ENCODE measurements at regions not wholly inside any gene's neighbourhood (a gene's known extent, or its start where the extent isn't known, plus 50 kb on each side); places are given as distances from the start of the nearest gene placed in this dataset.

- Histone ChIP-seq H3K9ac (ENCODE audit: low read depth in 2 of 2, low read length in 2 of 2) (no peak overlapping the region), H3K27ac (no peak overlapping the region), H3K4me1 (no peaks in the 10 kb centered on the region), H3K27me3 (no peaks in the 10 kb centered on the region), H3K4me3 (no peak overlapping the region), H3K9me3 (no peaks in the 10 kb centered on the region), H3K36me3 (no peaks in the 10 kb centered on the region)
- no peak for TF ChIP-seq CTCF (IDR thresholded peaks at IDR 0.05)
- intact Hi-C loops (cut with DNase I) = no loop called here
- DNase-seq = no peak
These were observed 220.5 kb downstream of the NECTIN3 start for GRCh38 chr3:111292117-111292516.

- intact Hi-C loops (cut with DNase I) = no loop called here
- no peaks in the 10 kb centered on the region for H3K9me3 ChIP-seq
- H3K27me3 ChIP-seq = no peaks in the 10 kb centered on the region
- H3K27ac ChIP-seq = no peak overlapping the region
- no peaks in the 10 kb centered on the region for H3K4me1 ChIP-seq
- no peaks in the 10 kb centered on the region for H3K36me3 ChIP-seq
- TF ChIP-seq CTCF (IDR thresholded peaks at IDR 0.05) = no peak
- no peak overlapping the region for H3K9ac ChIP-seq (ENCODE audit: low read depth in 2 of 2, low read length in 2 of 2)
- no peak for DNase-seq
- H3K4me3 ChIP-seq = no peak overlapping the region
These were observed 227.6 kb downstream of the NECTIN3 start for GRCh38 chr3:111299192-111299615.

DNA sequence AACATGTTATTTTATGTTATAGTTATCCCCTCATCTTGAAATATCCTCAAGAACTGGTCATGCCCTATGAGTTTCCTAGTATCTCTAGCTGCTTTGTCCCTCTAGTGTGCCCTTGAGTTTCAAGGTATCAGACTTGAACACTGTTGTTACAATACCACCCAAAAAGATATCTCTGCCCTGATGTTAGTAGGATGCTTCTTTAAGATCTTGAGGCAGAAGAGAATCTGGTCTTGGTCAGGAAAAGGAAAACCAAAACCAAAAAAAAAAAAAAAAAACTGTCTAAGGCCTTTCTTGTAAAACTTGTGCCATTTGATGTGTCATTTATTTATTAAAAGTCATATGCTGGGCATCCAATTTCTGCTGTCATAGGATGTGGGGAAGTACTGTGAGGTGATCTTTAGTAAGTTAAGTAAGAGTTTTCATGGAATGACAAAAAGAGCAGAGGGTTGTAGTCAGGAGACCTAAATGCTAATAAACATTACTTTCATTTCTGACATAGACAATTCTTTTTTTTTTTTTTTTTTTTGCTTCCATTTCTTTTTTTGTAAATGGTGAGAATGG is 229.7 kb downstream of the NECTIN3 start:
- Histone ChIP-seq H3K36me3 (no peaks in the 10 kb centered on the region), H3K4me3 (no peak overlapping the region), H3K9me3 (no peaks in the 10 kb centered on the region), H3K4me1 (no peaks in the 10 kb centered on the region), H3K27ac (no peak overlapping the region), H3K27me3 (no peaks in the 10 kb centered on the region), H3K9ac (ENCODE audit: low read depth in 2 of 2, low read length in 2 of 2) (no peak overlapping the region)
- intact Hi-C loops (cut with DNase I) = no loop called here
- DNase-seq = no peak
- no peak for TF ChIP-seq CTCF (IDR thresholded peaks at IDR 0.05)

GRCh38 chr3:111302063-111302462 is 230.4 kb downstream of the NECTIN3 start:
- Histone ChIP-seq H3K4me3 (no peak overlapping the region), H3K36me3 (no peaks in the 10 kb centered on the region), H3K4me1 (no peaks in the 10 kb centered on the region), H3K27me3 (no peaks in the 10 kb centered on the region), H3K27ac (no peak overlapping the region), H3K9ac (ENCODE audit: low read depth in 2 of 2, low read length in 2 of 2) (no peak overlapping the region), H3K9me3 (no peaks in the 10 kb centered on the region)
- DNase-seq = no peak
- TF ChIP-seq CTCF (IDR thresholded peaks at IDR 0.05) = no peak
- intact Hi-C loops (cut with DNase I) = no loop called here

DNA sequence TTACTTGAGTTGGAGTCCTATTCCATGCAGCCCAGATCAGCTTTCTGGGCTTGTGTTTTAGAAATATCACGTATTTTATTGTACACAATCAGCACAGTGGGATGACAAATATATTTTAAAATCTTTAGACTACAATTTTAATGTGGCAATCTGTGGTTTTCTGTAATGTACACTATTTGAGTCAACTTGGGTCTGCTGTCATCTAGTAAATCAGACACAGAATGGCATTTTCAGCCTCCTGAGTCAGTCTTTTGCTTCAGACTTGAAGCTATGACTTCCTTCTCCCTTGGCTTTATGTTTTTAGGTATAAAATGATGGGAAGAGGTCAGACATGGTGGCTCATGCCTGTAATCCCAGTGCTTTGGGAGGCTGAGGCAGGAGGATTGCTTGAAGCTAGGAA is 232.1 kb downstream of the NECTIN3 start:
- Histone ChIP-seq H3K4me3 (no peak overlapping the region), H3K4me1 (no peaks in the 10 kb centered on the region), H3K9me3 (no peaks in the 10 kb centered on the region), H3K9ac (ENCODE audit: low read depth in 2 of 2, low read length in 2 of 2) (no peak overlapping the region), H3K27me3 (no peaks in the 10 kb centered on the region), H3K36me3 (no peaks in the 10 kb centered on the region), H3K27ac (no peak overlapping the region)
- TF ChIP-seq CTCF (IDR thresholded peaks at IDR 0.05) = no peak
- no peak for DNase-seq
- intact Hi-C loops (cut with DNase I) = no loop called here

Data from colonic mucosa (tissue), 4 donors.